ENCODE measurements at regions not wholly inside any gene's neighbourhood (a gene's known extent, or its start where the extent isn't known, plus 50 kb on each side); places are given as distances from the start of the nearest gene placed in this dataset.

DNA sequence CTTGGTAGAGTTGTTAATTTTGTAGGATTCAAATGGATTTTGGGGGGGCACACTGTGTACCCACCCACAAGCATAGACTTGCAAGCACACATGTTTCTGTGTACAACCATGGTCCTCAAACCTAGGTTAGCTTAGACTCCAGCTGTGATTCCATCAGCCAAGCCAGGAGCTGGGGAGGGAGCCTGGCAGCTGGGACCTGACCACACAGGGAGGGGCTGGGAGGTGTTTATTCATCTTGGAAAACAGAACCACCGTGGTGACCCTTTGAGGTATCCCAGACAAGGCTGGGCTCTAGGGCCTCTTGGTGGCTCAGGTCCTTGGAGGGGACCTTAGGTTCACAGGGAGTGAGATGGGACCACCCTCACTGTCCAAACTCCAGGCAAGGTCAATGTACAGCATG is 410.3 kb downstream of the NEBL start:
- no peak for TF ChIP-seq CTCF (IDR thresholded peaks at IDR 0.05)
- TF ChIP-seq POLR2A (IDR thresholded peaks at IDR 0.05), result no peak

All from right lobe of liver (tissue), 4 donors.